Type B pancreatic cell (in vitro differentiated cells): ENCODE measurements at regions not wholly inside any gene's neighbourhood (a gene's known extent, or its start where the extent isn't known, plus 50 kb on each side); places are given as distances from the start of the nearest gene placed in this dataset.
A peak's percentile ranks its signal among the peaks of the same experiment; 100 is the strongest.
"Not testable (repeated sequence)": the region's sequence is repeated elsewhere in the genome, so short reads cannot be mapped to it uniquely, and the experiment has no call there.

Source experiments
- DNase-seq: peaks from one replicate; pipeline ENCODE4 v3.0.0; 2021; ENCODE audit warnings: mixed read lengths; ENCODE audit not compliant: unreplicated experiment; ENCODE audit errors: extremely low spot score
- H3K27ac Mint-ChIP-seq: 2 replicates; pipeline ENCODE4 v1.8.0; 2021; ENCODE audit warnings: mild to moderate bottlenecking, mixed read lengths
- H3K27me3 Mint-ChIP-seq: 2 replicates; pipeline ENCODE4 v1.8.0; 2021; ENCODE audit warnings: mixed read lengths
- H3K36me3 Mint-ChIP-seq: 2 replicates; pipeline ENCODE4 v1.8.0; 2021; ENCODE audit warnings: mixed read lengths
- H3K4me1 Mint-ChIP-seq: one replicate; pipeline ENCODE4 v1.8.0; 2021; ENCODE audit warnings: mixed read lengths; ENCODE audit not compliant: unreplicated experiment
- H3K4me3 Mint-ChIP-seq: 2 replicates; pipeline ENCODE4 v1.8.0; 2021; ENCODE audit warnings: mild to moderate bottlenecking, mixed read lengths
- H3K9me3 Mint-ChIP-seq: 2 replicates; pipeline ENCODE4 v1.8.0; 2021; ENCODE audit warnings: mixed read lengths
- CTCF ChIP-seq: fragments of 200-600 bp; sonication (generic); conservative IDR thresholded peaks from 2 replicates; pipeline ENCODE4 v1.5.0; 2021; ENCODE audit warnings: antibody characterized with exemption, mild to moderate bottlenecking

GRCh38 chrX:137747244-137748043, 181.5 kb downstream of the ZIC3 start:
- H3K27ac Mint-ChIP-seq: no peak overlapping the region
- TF ChIP-seq CTCF: no peak
- H3K27me3 Mint-ChIP-seq: no peaks in the 10 kb centered on the region
- peak overlapping the region; percentile 27 for H3K4me3 Mint-ChIP-seq
- H3K36me3 Mint-ChIP-seq: no peaks in the 10 kb centered on the region
- H3K9me3 Mint-ChIP-seq: no peaks in the 10 kb centered on the region
- H3K4me1 Mint-ChIP-seq: no peaks in the 10 kb centered on the region
- DNase-seq: no peak

- Mint-ChIP-seq H3K4me1 (no peaks in the 10 kb centered on the region), H3K27me3 (no peaks in the 10 kb centered on the region), H3K27ac (no peak overlapping the region), H3K36me3 (no peaks in the 10 kb centered on the region), H3K4me3 (no peak overlapping the region), H3K9me3 (no peaks in the 10 kb centered on the region)
- TF ChIP-seq CTCF: no peak
- no peak for DNase-seq
Measured at GRCh38 chrX:137748827-137749226, 182.9 kb downstream of the ZIC3 start.

GRCh38 chrX:137749246-137749645, 183.3 kb downstream of the ZIC3 start:
- DNase-seq: no peak
- TF ChIP-seq CTCF: no peak
- no peaks in the 10 kb centered on the region for H3K27me3 Mint-ChIP-seq
- H3K36me3 Mint-ChIP-seq: no peaks in the 10 kb centered on the region
- no peaks in the 10 kb centered on the region for H3K9me3 Mint-ChIP-seq
- H3K4me3 Mint-ChIP-seq: no peak overlapping the region
- no peak overlapping the region for H3K27ac Mint-ChIP-seq
- H3K4me1 Mint-ChIP-seq: no peaks in the 10 kb centered on the region

GRCh38 chrX:137771537-137771936, 205.6 kb downstream of the ZIC3 start:
- no peak overlapping the region for H3K27ac Mint-ChIP-seq
- no peak overlapping the region for H3K4me3 Mint-ChIP-seq
- H3K4me1 Mint-ChIP-seq: no peaks in the 10 kb centered on the region
- TF ChIP-seq CTCF: no peak
- no peak for DNase-seq
- no peaks in the 10 kb centered on the region for H3K27me3 Mint-ChIP-seq
- no peaks in the 10 kb centered on the region for H3K36me3 Mint-ChIP-seq
- H3K9me3 Mint-ChIP-seq: no peaks in the 10 kb centered on the region

- no peak for DNase-seq
- Mint-ChIP-seq H3K27me3 (no peaks in the 10 kb centered on the region), H3K36me3 (no peaks in the 10 kb centered on the region), H3K9me3 (no peaks in the 10 kb centered on the region), H3K4me3 (no peak overlapping the region), H3K27ac (no peak overlapping the region), H3K4me1 (no peaks in the 10 kb centered on the region)
- no peak for TF ChIP-seq CTCF
Measured at GRCh38 chrX:137792214-137792613, 226.3 kb downstream of the ZIC3 start.

- not testable (repeated sequence) for DNase-seq, H3K27me3 Mint-ChIP-seq, H3K36me3 Mint-ChIP-seq, H3K9me3 Mint-ChIP-seq, H3K4me1 Mint-ChIP-seq, H3K27ac Mint-ChIP-seq, H3K4me3 Mint-ChIP-seq
Measured at GRCh38 chrX:137797926-137798325, 232.0 kb downstream of the ZIC3 start.
